ENCODE measurements at regions not wholly inside any gene's neighbourhood (a gene's known extent, or its start where the extent isn't known, plus 50 kb on each side); places are given as distances from the start of the nearest gene placed in this dataset.

DNA sequence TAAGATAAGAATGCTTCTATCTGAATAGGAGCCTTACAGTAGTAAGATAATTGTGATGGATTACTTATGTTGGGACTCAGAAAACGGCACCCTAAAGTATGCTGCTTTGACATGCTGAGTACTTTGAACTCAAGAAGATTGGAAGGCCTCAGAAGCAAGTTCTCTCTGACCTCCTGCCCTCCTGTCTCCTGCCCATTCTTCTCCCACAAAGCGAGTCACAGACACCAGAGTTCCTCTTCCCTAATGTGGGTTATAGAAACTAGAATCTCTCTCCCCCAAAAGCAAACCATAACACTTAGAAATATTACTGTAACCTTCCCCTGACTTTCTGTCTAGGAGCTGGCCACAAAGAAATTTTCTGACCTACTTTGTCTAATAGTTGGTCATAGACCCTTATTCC, 76.5 kb downstream of the DDIT4L start:
- Histone ChIP-seq H3K4me1 (ENCODE audit: control insufficient read depth, extremely low read depth, insufficient read depth, low read length) (no peaks in the 10 kb centered on the region), H2AFZ (ENCODE audit: low read depth, low read length) (no peak overlapping the region), H3K4me3 (replicated peaks in 1 of 3; ENCODE audit: insufficient read depth in 1 of 3, low read depth in 1 of 3, low read length in 3 of 3) (no peak overlapping the region), H3K36me3 (ENCODE audit: control insufficient read depth in 2 of 2, extremely low read depth in 1 of 2, insufficient read depth in 2 of 2, low read length in 2 of 2) (no peaks in the 10 kb centered on the region), H3K9ac (replicated peaks; ENCODE audit: extremely low read depth, insufficient read depth, low read length) (no peak overlapping the region), H3K79me2 (ENCODE audit: control insufficient read depth, insufficient read depth, low read length) (no peaks in the 10 kb centered on the region), H3K27me3 (ENCODE audit: control insufficient read depth in 2 of 2, insufficient read depth in 2 of 2, low read length in 2 of 2) (no peaks in the 10 kb centered on the region), H4K20me1 (replicated peaks; ENCODE audit: control insufficient read depth, extremely low read depth, insufficient read depth, low read length) (no peaks in the 10 kb centered on the region), H3K9me3 (replicated peaks; ENCODE audit: control insufficient read depth, insufficient read depth, low read length) (no peaks in the 10 kb centered on the region), H3K27ac (ENCODE audit: insufficient read depth, low read depth, low read length) (no peak overlapping the region), H3K4me2 (ENCODE audit: insufficient read depth, low read length) (no peak overlapping the region), H3K9me1 (replicated peaks; ENCODE audit: control insufficient read depth, extremely low read depth, insufficient read depth, low read length) (no peaks in the 10 kb centered on the region)
- POLR2A ChIA-PET = no interaction called here
- no peak for FAIRE-seq
- DNase-seq (ENCODE audit: low read depth, low spot score) = no peak
- dilution Hi-C loops (cut with MboI; ENCODE audit: extremely low pct_ligation_motif_present, low sequenced_read_pairs) = no loop called here
- CTCF ChIA-PET = no interaction called here
- TF ChIP-seq EZH2 (IDR thresholded peaks at IDR 0.05; ENCODE audit: borderline replicate concordance, low read depth, low read length, severe bottlenecking) (no peak), GATA2 (IDR thresholded peaks at IDR 0.05; ENCODE audit: insufficient read depth, insufficient read length, low read depth, low read length) (no peak), POLR2AphosphoS5 (IDR thresholded peaks at IDR 0.05; ENCODE audit: insufficient read depth, low read depth, low read length) (no peak), JUN (IDR thresholded peaks at IDR 0.05; ENCODE audit: borderline replicate concordance, insufficient read depth, insufficient read length, low read depth) (no peak)
- TF ChIP-seq, protein P1, sequence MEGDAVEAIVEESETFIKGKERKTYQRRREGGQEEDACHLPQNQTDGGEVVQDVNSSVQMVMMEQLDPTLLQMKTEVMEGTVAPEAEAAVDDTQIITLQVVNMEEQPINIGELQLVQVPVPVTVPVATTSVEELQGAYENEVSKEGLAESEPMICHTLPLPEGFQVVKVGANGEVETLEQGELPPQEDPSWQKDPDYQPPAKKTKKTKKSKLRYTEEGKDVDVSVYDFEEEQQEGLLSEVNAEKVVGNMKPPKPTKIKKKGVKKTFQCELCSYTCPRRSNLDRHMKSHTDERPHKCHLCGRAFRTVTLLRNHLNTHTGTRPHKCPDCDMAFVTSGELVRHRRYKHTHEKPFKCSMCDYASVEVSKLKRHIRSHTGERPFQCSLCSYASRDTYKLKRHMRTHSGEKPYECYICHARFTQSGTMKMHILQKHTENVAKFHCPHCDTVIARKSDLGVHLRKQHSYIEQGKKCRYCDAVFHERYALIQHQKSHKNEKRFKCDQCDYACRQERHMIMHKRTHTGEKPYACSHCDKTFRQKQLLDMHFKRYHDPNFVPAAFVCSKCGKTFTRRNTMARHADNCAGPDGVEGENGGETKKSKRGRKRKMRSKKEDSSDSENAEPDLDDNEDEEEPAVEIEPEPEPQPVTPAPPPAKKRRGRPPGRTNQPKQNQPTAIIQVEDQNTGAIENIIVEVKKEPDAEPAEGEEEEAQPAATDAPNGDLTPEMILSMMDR (IDR thresholded peaks at IDR 0.05; ENCODE audit: extremely low read depth in 1 of 2, insufficient read depth in 1 of 2, low read depth in 1 of 2, low read length in 2 of 2) = no peak
- no TSS peak for BruUV-seq (replicated peaks)
- intact Hi-C loops (cut with micrococcal nuclease) = no loop called here

DNA sequence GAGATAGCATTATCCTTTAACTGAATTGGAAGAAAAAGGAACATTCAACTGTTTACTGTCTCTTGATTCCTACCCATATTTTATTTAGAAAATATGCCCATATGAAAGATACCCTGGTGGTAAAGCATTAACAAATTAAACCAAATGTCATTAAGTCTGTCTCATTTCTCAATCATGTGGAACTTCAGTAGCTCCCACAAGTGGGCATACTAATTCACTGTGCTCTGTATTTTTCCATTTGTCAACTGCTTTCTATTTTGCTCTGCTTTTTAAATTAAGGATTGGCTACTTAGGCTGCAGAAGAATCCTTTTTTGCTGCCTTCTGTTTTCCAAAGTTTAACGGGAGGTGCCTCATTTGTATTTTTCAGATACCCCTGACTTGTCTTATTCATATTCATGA, 77.2 kb downstream of the DDIT4L start:
- dilution Hi-C loops (cut with MboI; ENCODE audit: extremely low pct_ligation_motif_present, low sequenced_read_pairs) = no loop called here
- intact Hi-C loops (cut with micrococcal nuclease) = no loop called here
- DNase-seq (ENCODE audit: low read depth, low spot score) (no peak), FAIRE-seq (no peak)
- Histone ChIP-seq H3K9me3 (replicated peaks; ENCODE audit: control insufficient read depth, insufficient read depth, low read length) (no peaks in the 10 kb centered on the region), H3K9ac (replicated peaks; ENCODE audit: extremely low read depth, insufficient read depth, low read length) (no peak overlapping the region), H4K20me1 (replicated peaks; ENCODE audit: control insufficient read depth, extremely low read depth, insufficient read depth, low read length) (no peaks in the 10 kb centered on the region), H3K4me1 (ENCODE audit: control insufficient read depth, extremely low read depth, insufficient read depth, low read length) (no peaks in the 10 kb centered on the region), H3K4me3 (replicated peaks in 1 of 3; ENCODE audit: insufficient read depth in 1 of 3, low read depth in 1 of 3, low read length in 3 of 3) (no peak overlapping the region), H3K79me2 (ENCODE audit: control insufficient read depth, insufficient read depth, low read length) (no peaks in the 10 kb centered on the region), H3K27ac (ENCODE audit: insufficient read depth, low read depth, low read length) (no peak overlapping the region), H3K9me1 (replicated peaks; ENCODE audit: control insufficient read depth, extremely low read depth, insufficient read depth, low read length) (no peaks in the 10 kb centered on the region), H3K27me3 (ENCODE audit: control insufficient read depth in 2 of 2, insufficient read depth in 2 of 2, low read length in 2 of 2) (no peaks in the 10 kb centered on the region), H3K36me3 (ENCODE audit: control insufficient read depth in 2 of 2, extremely low read depth in 1 of 2, insufficient read depth in 2 of 2, low read length in 2 of 2) (no peaks in the 10 kb centered on the region), H2AFZ (ENCODE audit: low read depth, low read length) (no peak overlapping the region), H3K4me2 (ENCODE audit: insufficient read depth, low read length) (no peak overlapping the region)
- BruUV-seq (replicated peaks) = no TSS peak
- TF ChIP-seq FOS (IDR thresholded peaks at IDR 0.05; ENCODE audit: borderline replicate concordance, insufficient read depth, low read length) (no peak), GATA2 (IDR thresholded peaks at IDR 0.05; ENCODE audit: insufficient read depth, insufficient read length, low read depth, low read length) (no peak), JUN (IDR thresholded peaks at IDR 0.05; ENCODE audit: borderline replicate concordance, insufficient read depth, insufficient read length, low read depth) (no peak), POLR2AphosphoS5 (IDR thresholded peaks at IDR 0.05; ENCODE audit: insufficient read depth, low read depth, low read length) (no peak), MYC (IDR thresholded peaks at IDR 0.05; ENCODE audit: low read depth, low read length) (no peak), EZH2 (IDR thresholded peaks at IDR 0.05; ENCODE audit: borderline replicate concordance, low read depth, low read length, severe bottlenecking) (no peak), POLR2A (IDR thresholded peaks at IDR 0.05; ENCODE audit: low read depth, low read length) (no peak)
- TF ChIP-seq, protein P1 (IDR thresholded peaks at IDR 0.05; ENCODE audit: extremely low read depth in 1 of 2, insufficient read depth in 1 of 2, low read depth in 1 of 2, low read length in 2 of 2) = no peak
- TF ChIP-seq, protein P2, sequence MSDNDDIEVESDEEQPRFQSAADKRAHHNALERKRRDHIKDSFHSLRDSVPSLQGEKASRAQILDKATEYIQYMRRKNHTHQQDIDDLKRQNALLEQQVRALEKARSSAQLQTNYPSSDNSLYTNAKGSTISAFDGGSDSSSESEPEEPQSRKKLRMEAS (IDR thresholded peaks at IDR 0.05; ENCODE audit: insufficient read depth, insufficient read length) = no peak
- ChIA-PET CTCF (no interaction called here), POLR2A (no interaction called here)
